K562 (cell line): ENCODE measurements at regions not wholly inside any gene's neighbourhood (a gene's known extent, or its start where the extent isn't known, plus 50 kb on each side); places are given as distances from the start of the nearest gene placed in this dataset.

Experiments
- KLF1 ChIP-seq: fragments of 450-650 bp; IDR thresholded peaks from 2 replicates; pipeline ENCODE4 v1.6.1; 2016; ENCODE audit warnings: missing genetic modification characterization, missing compliant biosample characterization
- NONO ChIP-seq, 2 experiments: fragments of 200-400 bp in 1 of 2; fragments of 450-650 bp in 1 of 2; formaldehyde crosslinking in 1 of 2; IDR thresholded peaks; 2 replicates each; pipeline ENCODE4 v1.6.1; 2017; ENCODE audit warnings: low read depth in 2 of 2, mild to moderate bottlenecking in 2 of 2, moderate library complexity in 2 of 2, low read length in 1 of 2
- NRF1 ChIP-seq, 2 experiments: fragments of 450-650 bp; IDR thresholded peaks in 1 of 2; conservative IDR thresholded peaks in 1 of 2; 2 replicates each; pipeline ENCODE4 v1.6.1; 2014; ENCODE audit warnings: mild to moderate bottlenecking in 2 of 2
- POLR2AphosphoS5 ChIP-seq: IDR thresholded peaks from 2 replicates; pipeline ENCODE4 v1.6.1; 2011; ENCODE audit warnings: mild to moderate bottlenecking, low read depth, low read length, moderate library complexity; ENCODE audit not compliant: control insufficient read depth, insufficient read depth
- RFX7 ChIP-seq: fragments of 250-450 bp; sonication (Bioruptor Pico); IDR thresholded peaks from 2 replicates; pipeline ENCODE4 v1.5.1; 2021; ENCODE audit warnings: mild to moderate bottlenecking
- SMC3 ChIP-seq: conservative IDR thresholded peaks from 2 replicates; pipeline ENCODE4 v1.6.1; 2011; ENCODE audit warnings: low read depth, low read length, improper control_type of control experiment; ENCODE audit not compliant: insufficient read depth
- SP1 ChIP-seq: sonication (generic); formaldehyde crosslinking; IDR thresholded peaks from 2 replicates; pipeline ENCODE4 v1.8.1; 2022; ENCODE audit warnings: mild to moderate bottlenecking, missing genetic modification reagents
- SRF ChIP-seq, 2 experiments: fragments of 250-450, 450-650 bp in 1 of 2; sonication (Bioruptor Pico) in 1 of 2; sonication (generic) in 1 of 2; formaldehyde crosslinking; IDR thresholded peaks; 2 replicates each; pipeline versions ENCODE4 v1.5.0 to v1.5.1; 2020 to 2022; ENCODE audit warnings: mild to moderate bottlenecking in 1 of 2, missing genetic modification reagents in 1 of 2
- TF ChIP-seq, protein P1 (sequence below): sonication (generic); formaldehyde crosslinking; IDR thresholded peaks from 2 replicates; pipeline ENCODE4 v1.9.0; 2022; ENCODE audit warnings: mild to moderate bottlenecking, missing genetic modification reagents

GRCh38 chr4:132218406-132218805, 930.7 kb upstream of the PCDH10 start:
- TF ChIP-seq SP1 (CRISPR knock-in tag) = no peak
- no peak for TF ChIP-seq POLR2AphosphoS5
- no peak for TF ChIP-seq RFX7 (CRISPR knock-in tag)
- TF ChIP-seq KLF1 (tag) = no peak
- TF ChIP-seq NONO (IDR thresholded peaks at IDR 0.05; ENCODE audit: low read depth in 2 of 2, low read length in 1 of 2) = no peak
- TF ChIP-seq NRF1 (conservative IDR thresholded peaks at IDR 0.05 in 1 of 2, IDR thresholded peaks at IDR 0.05 in 1 of 2) = no peak
- no peak for TF ChIP-seq SRF (CRISPR knock-in tag; IDR thresholded peaks at IDR 0.05)
- TF ChIP-seq, protein P1, sequence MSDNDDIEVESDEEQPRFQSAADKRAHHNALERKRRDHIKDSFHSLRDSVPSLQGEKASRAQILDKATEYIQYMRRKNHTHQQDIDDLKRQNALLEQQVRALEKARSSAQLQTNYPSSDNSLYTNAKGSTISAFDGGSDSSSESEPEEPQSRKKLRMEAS (CRISPR knock-in tag) = no peak
- no peak for TF ChIP-seq SMC3
